PC-9 (cell line): ENCODE measurements at regions not wholly inside any gene's neighbourhood (a gene's known extent, or its start where the extent isn't known, plus 50 kb on each side); places are given as distances from the start of the nearest gene placed in this dataset.

Experiments
- EZH2 ChIP-seq: fragments of 200-600 bp; sonication (generic); IDR thresholded peaks from 2 replicates; pipeline ENCODE4 v1.8.0; 2017; ENCODE audit warnings: antibody characterized with exemption, low read depth
- TF ChIP-seq, protein P1 (sequence below): fragments of 200-600 bp; sonication (generic); conservative IDR thresholded peaks from 2 replicates; pipeline ENCODE4 v1.6.1; 2017; ENCODE audit warnings: mixed run types, antibody characterized with exemption, mild to moderate bottlenecking, moderate library complexity

- TF ChIP-seq, protein P1, sequence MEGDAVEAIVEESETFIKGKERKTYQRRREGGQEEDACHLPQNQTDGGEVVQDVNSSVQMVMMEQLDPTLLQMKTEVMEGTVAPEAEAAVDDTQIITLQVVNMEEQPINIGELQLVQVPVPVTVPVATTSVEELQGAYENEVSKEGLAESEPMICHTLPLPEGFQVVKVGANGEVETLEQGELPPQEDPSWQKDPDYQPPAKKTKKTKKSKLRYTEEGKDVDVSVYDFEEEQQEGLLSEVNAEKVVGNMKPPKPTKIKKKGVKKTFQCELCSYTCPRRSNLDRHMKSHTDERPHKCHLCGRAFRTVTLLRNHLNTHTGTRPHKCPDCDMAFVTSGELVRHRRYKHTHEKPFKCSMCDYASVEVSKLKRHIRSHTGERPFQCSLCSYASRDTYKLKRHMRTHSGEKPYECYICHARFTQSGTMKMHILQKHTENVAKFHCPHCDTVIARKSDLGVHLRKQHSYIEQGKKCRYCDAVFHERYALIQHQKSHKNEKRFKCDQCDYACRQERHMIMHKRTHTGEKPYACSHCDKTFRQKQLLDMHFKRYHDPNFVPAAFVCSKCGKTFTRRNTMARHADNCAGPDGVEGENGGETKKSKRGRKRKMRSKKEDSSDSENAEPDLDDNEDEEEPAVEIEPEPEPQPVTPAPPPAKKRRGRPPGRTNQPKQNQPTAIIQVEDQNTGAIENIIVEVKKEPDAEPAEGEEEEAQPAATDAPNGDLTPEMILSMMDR, result no peak
- TF ChIP-seq EZH2, result no peak
Measured at GRCh38 chr5:51599587-51599986, 216.3 kb downstream of the ISL1 start.
